SU-DHL-6 (cell line): ENCODE measurements at regions not wholly inside any gene's neighbourhood (a gene's known extent, or its start where the extent isn't known, plus 50 kb on each side); places are given as distances from the start of the nearest gene placed in this dataset.

Source experiments
- H2AFZ ChIP-seq: fragments of 200-600 bp; sonication (generic); 2 replicates; pipeline ENCODE4 v1.6.1; 2014; ENCODE audit warnings: low read depth, mild to moderate bottlenecking, moderate library complexity, mixed read lengths, antibody characterized with exemption, low read length; ENCODE audit not compliant: severe bottlenecking
- H3F3A ChIP-seq: fragments of 200-600 bp; shearing (Covaris generic); 2 replicates; pipeline ENCODE4 v1.6.0; 2016; ENCODE audit warnings: antibody characterized with exemption, mild to moderate bottlenecking; ENCODE audit not compliant: insufficient read depth
- H3K27ac ChIP-seq: fragments of 200-600 bp; sonication (generic); 2 replicates; pipeline ENCODE4 v1.5.1; 2016; ENCODE audit warnings: low read depth, mild to moderate bottlenecking, low read length, moderate library complexity, mixed read lengths
- H3K27me3 ChIP-seq: fragments of 200-600 bp; sonication (generic), shearing (Covaris generic); 2 replicates; pipeline ENCODE4 v1.6.0; 2014; ENCODE audit warnings: mild to moderate bottlenecking, low read length
- H3K36me3 ChIP-seq: fragments of 200-600 bp; sonication (generic); 2 replicates; pipeline ENCODE4 v1.6.1; 2014; ENCODE audit warnings: mild to moderate bottlenecking, low read length, mixed read lengths
- H3K4me2 ChIP-seq: fragments of 300-600, 200-600 bp; shearing (Covaris generic), sonication (generic); 2 replicates; pipeline ENCODE4 v1.6.0; 2014; ENCODE audit warnings: low read length, low read depth, mild to moderate bottlenecking; ENCODE audit not compliant: poor library complexity, severe bottlenecking
- H3K4me3 ChIP-seq: fragments of 200-600 bp; sonication (generic); 2 replicates; pipeline ENCODE4 v1.5.1; 2014; ENCODE audit warnings: antibody characterized with exemption, low read length, mild to moderate bottlenecking, mixed read lengths; ENCODE audit not compliant: insufficient read depth, poor library complexity, severe bottlenecking
- H3K79me2 ChIP-seq: fragments of 200-600 bp; sonication (generic); 2 replicates; pipeline ENCODE4 v1.6.1; 2014; ENCODE audit warnings: mild to moderate bottlenecking, low read length, moderate library complexity; ENCODE audit not compliant: insufficient read depth
- H3K9ac ChIP-seq: fragments of 200-600 bp; sonication (generic); 2 replicates; pipeline ENCODE4 v1.7.0; 2014; ENCODE audit warnings: mild to moderate bottlenecking, low read length
- H3K9me2 ChIP-seq: fragments of 200-600 bp; sonication (generic); replicated peaks from 2 replicates; pipeline ENCODE4 v1.6.1; 2014; ENCODE audit warnings: low read length; ENCODE audit not compliant: insufficient read depth
- H3K9me3 ChIP-seq: fragments of 200-600 bp; sonication (generic); 2 replicates; pipeline ENCODE4 v1.6.1; 2014; ENCODE audit warnings: low read length, mixed read lengths; ENCODE audit not compliant: insufficient read depth
- H4K20me1 ChIP-seq: fragments of 200-600 bp; sonication (generic); 2 replicates; pipeline ENCODE4 v1.6.1; 2014; ENCODE audit warnings: low read depth, mild to moderate bottlenecking, antibody characterized with exemption, low read length, moderate library complexity, mixed read lengths
- EZH2phosphoT487 ChIP-seq: fragments of 200-600 bp; sonication (generic), shearing (Covaris generic); conservative IDR thresholded peaks from 2 replicates; pipeline ENCODE4 v1.6.1; 2018; ENCODE audit warnings: mild to moderate bottlenecking, antibody characterized with exemption, low read length, moderate library complexity, mixed read lengths
- TF ChIP-seq, protein P1 (sequence below): fragments of 200-600 bp; sonication (generic); IDR thresholded peaks from one replicate; pipeline ENCODE4 v1.5.1; 2017; ENCODE audit warnings: antibody characterized with exemption, mild to moderate bottlenecking, low read length, moderate library complexity; ENCODE audit not compliant: insufficient read depth, poor library complexity, severe bottlenecking

DNA sequence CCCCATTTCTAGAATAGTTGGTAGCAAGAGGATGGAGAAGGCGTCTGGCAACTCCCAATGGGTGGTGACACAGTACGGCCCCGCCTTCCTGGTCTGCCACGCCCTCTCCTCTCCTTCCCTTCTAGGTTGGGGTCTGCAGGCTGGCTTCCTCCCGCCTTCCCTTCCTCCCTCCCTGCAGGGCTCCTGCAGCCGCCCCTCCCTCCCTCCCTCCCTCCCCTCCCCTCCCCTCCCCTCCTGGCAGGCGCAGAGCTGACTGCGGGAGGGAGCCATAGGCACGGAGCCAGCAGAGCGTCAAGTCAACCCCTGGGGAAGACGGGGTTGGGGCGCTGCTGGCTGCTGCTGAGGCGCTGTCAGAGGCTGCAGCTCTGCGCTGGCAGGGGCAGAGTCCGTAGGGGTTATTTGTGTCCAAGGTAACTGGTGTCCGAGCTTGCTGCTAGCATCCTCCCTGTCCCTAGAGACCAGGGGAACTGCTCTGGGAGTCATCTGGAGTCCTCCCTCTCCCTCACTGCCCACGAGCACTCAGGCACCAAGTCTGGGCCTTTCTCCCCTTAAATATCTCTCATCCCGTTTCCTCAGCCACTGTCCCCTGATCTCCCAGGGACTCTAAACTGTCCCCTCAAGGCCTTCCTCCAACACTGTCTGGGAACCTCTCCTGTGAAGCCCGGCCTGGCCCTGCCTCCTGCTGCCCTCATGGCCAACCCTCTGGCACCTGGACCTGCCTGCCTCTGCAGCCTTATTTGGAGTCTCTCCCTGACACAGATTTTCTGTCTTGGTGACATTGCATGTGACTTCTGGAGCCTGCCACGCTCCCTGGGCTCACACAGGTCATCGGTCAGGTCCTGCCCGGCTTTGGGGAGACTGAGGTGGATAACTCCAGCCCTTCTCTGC lies 57.4 kb upstream of the ACOT11 start:
- Histone ChIP-seq H3K9me3 (no peaks in the 10 kb centered on the region), H3K79me2 (no peaks in the 10 kb centered on the region), H3K27ac (no peak overlapping the region), H4K20me1 (no peaks in the 10 kb centered on the region), H3F3A (peaks cover 7% of the 10 kb centered on the region; the same call in 1 of the 2 replicates), H3K9me2 (no peaks in the 10 kb centered on the region), H3K27me3 (no peaks in the 10 kb centered on the region), H3K4me2 (no peak overlapping the region), H3K4me3 (no peak overlapping the region), H3K36me3 (no peaks in the 10 kb centered on the region), H3K9ac (no peak overlapping the region), H2AFZ (no peak overlapping the region)
- TF ChIP-seq, protein P1, sequence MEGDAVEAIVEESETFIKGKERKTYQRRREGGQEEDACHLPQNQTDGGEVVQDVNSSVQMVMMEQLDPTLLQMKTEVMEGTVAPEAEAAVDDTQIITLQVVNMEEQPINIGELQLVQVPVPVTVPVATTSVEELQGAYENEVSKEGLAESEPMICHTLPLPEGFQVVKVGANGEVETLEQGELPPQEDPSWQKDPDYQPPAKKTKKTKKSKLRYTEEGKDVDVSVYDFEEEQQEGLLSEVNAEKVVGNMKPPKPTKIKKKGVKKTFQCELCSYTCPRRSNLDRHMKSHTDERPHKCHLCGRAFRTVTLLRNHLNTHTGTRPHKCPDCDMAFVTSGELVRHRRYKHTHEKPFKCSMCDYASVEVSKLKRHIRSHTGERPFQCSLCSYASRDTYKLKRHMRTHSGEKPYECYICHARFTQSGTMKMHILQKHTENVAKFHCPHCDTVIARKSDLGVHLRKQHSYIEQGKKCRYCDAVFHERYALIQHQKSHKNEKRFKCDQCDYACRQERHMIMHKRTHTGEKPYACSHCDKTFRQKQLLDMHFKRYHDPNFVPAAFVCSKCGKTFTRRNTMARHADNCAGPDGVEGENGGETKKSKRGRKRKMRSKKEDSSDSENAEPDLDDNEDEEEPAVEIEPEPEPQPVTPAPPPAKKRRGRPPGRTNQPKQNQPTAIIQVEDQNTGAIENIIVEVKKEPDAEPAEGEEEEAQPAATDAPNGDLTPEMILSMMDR: no peak
- no peak for TF ChIP-seq EZH2phosphoT487

DNA sequence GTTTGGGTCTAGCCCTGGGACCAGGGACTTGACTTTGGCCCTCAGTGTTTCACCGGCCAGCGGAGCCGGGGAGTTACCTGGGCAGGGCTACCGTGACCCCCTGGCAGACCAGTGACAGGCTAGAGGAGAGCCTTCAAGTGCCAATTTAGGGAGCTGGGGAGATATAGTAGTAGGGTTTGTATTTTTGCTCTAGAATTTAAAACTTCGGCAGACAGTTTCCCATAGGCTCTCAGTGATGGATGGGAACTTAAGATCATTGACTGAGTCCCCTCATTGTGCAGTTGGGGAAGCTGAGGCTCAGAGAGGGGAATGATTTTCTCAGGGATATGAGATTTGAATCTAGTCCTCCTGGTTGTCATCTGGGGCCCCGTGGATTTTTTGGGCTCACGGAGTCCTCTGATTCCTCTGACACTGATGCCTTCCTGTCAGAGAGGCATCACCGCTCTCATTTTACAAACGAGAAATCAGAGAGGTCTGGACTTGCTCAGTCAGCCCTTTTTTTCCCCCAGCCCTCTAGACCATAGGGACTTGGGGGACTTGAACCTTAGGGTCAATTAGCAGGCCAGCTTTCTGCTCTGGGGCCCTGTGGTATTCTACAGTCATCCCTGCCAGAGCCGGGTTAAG lies 58.3 kb upstream of the ACOT11 start:
- Histone ChIP-seq H3K27me3 (no peaks in the 10 kb centered on the region), H3K9me3 (no peaks in the 10 kb centered on the region), H3K4me2 (peak overlapping the region; percentile 69), H4K20me1 (no peaks in the 10 kb centered on the region), H3K9me2 (no peaks in the 10 kb centered on the region), H3F3A (peaks cover 7% of the 10 kb centered on the region; the same call in 1 of the 2 replicates), H3K79me2 (no peaks in the 10 kb centered on the region), H3K27ac (no peak overlapping the region), H3K36me3 (no peaks in the 10 kb centered on the region), H3K9ac (peak overlapping the region; percentile 50), H2AFZ (no peak overlapping the region), H3K4me3 (no peak overlapping the region)
- TF ChIP-seq, protein P1: no peak
- no peak for TF ChIP-seq EZH2phosphoT487

DNA sequence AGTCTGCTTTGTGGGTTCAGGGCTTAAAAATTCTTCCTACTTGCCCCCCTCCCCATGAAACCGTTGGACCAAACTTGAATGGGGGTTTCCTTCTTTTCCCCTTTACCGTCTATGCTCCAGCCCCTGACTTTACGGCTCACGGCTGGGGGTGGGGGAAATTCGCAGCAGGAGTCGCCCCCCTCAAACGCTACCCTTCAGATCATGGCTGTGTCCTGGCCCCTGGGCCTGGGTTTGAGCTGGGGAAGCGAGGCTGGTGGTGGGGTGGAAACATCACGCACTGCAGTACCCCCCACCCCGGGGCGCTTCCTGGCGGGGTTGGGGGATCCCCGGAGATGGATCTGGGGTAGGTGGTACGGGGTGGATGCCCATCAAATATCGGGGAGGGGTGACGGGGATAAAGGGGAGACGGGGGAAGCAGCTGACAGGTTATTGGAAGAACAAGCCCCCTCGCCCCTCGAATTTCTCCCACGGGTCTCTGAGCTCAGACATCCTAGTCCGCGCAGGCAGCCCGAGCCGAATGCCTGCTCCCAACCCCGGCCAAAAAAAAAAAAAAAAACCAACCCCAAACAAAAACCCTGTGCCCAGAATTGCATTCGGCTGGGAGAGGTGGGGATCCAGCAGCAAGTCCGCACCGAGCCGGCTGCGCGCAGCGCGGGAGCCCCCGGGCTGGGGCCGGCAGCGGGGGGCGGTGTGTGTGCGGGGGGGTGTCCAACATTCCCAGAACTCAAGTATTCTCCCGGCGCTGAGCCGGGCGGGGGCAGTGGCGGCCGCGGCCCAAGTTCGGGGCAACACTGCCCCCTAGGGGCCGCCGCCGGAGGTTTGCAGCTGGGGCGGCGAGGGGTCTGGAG lies 59.0 kb upstream of the ACOT11 start:
- Histone ChIP-seq H2AFZ (peak overlapping the region; percentile 88), H3K4me2 (peak overlapping the region; percentile 69), H3F3A (peaks cover 7% of the 10 kb centered on the region; the same call in 1 of the 2 replicates), H3K9ac (peak overlapping the region; percentile 50), H3K9me2 (no peaks in the 10 kb centered on the region), H3K27ac (no peak overlapping the region), H3K36me3 (no peaks in the 10 kb centered on the region), H3K4me3 (peak overlapping the region; percentile 63), H3K9me3 (no peaks in the 10 kb centered on the region), H3K79me2 (no peaks in the 10 kb centered on the region), H3K27me3 (no peaks in the 10 kb centered on the region), H4K20me1 (no peaks in the 10 kb centered on the region)
- TF ChIP-seq, protein P1: peak; percentile 90
- no peak for TF ChIP-seq EZH2phosphoT487
